Bronchial epithelial cell (primary cell): ENCODE measurements at regions not wholly inside any gene's neighbourhood (a gene's known extent, or its start where the extent isn't known, plus 50 kb on each side); places are given as distances from the start of the nearest gene placed in this dataset.

Experiments
- DNase-seq: peaks from one replicate; pipeline ENCODE4 v3.0.0-alpha.2; 2010; ENCODE audit warnings: low read depth
- FAIRE-seq: peaks from 2 replicates; lab custom pipeline; 2011; peaks lifted over from hg19 to GRCh38; lab: Jason Lieb, UNC
- H3K27me3 ChIP-seq: 2 replicates; pipeline ENCODE4 v1.5.1; 2011; ENCODE audit warnings: low read length; ENCODE audit not compliant: control insufficient read depth, insufficient read depth
- H3K36me3 ChIP-seq: 2 replicates; pipeline ENCODE4 v1.5.1; 2011; ENCODE audit warnings: low read length; ENCODE audit not compliant: control insufficient read depth, insufficient read depth
- H3K4me3 ChIP-seq: 2 replicates; pipeline ENCODE4 v1.5.1; 2011; ENCODE audit warnings: mild to moderate bottlenecking, low read depth, low read length, control low read depth
- CTCF ChIP-seq: IDR thresholded peaks from 2 replicates; pipeline ENCODE4 v1.5.1; 2011; ENCODE audit warnings: mild to moderate bottlenecking, moderate library complexity, low read length, control low read depth, inconsistent platforms; ENCODE audit not compliant: insufficient read depth, severe bottlenecking

GRCh38 chr1:96536581-96536980 is 185.0 kb upstream of the PTBP2 start:
- Histone ChIP-seq H3K36me3 (no peaks in the 10 kb centered on the region), H3K4me3 (no peak overlapping the region), H3K27me3 (no peaks in the 10 kb centered on the region)
- FAIRE-seq (no peak), DNase-seq (no peak)
- TF ChIP-seq CTCF, result no peak

- Histone ChIP-seq H3K4me3 (no peak overlapping the region), H3K36me3 (no peaks in the 10 kb centered on the region), H3K27me3 (no peaks in the 10 kb centered on the region)
- FAIRE-seq, result no peak
- no peak for DNase-seq
- TF ChIP-seq CTCF, result no peak
Measured at GRCh38 chr1:96538111-96538641, 183.4 kb upstream of the PTBP2 start.

- no peaks in the 10 kb centered on the region for H3K27me3 ChIP-seq
- DNase-seq, result no peak
- no peak for TF ChIP-seq CTCF
- H3K36me3 ChIP-seq, result no peaks in the 10 kb centered on the region
- FAIRE-seq, result no peak
- no peak overlapping the region for H3K4me3 ChIP-seq
Measured at GRCh38 chr1:96538883-96539282, 182.7 kb upstream of the PTBP2 start.

- no peaks in the 10 kb centered on the region for H3K27me3 ChIP-seq
- no peak for FAIRE-seq
- DNase-seq, result no peak
- no peaks in the 10 kb centered on the region for H3K36me3 ChIP-seq
- TF ChIP-seq CTCF, result no peak
- H3K4me3 ChIP-seq, result no peak overlapping the region
Measured at GRCh38 chr1:96541491-96541890, 180.1 kb upstream of the PTBP2 start.

GRCh38 chr1:96544051-96544830 is 177.3 kb upstream of the PTBP2 start:
- no peak for TF ChIP-seq CTCF
- FAIRE-seq (no peak), DNase-seq (peak; percentile 41)
- Histone ChIP-seq H3K4me3 (no peak overlapping the region), H3K36me3 (no peaks in the 10 kb centered on the region), H3K27me3 (no peaks in the 10 kb centered on the region)
